GM12878 (cell line): ENCODE measurements at regions not wholly inside any gene's neighbourhood (a gene's known extent, or its start where the extent isn't known, plus 50 kb on each side); places are given as distances from the start of the nearest gene placed in this dataset.

Source experiments
- BACH1 ChIP-seq: fragments of 450-650 bp; IDR thresholded peaks from 2 replicates; pipeline ENCODE4 v1.6.1; 2017; ENCODE audit warnings: mild to moderate bottlenecking, borderline replicate concordance
- ETV6 ChIP-seq, 2 experiments: fragments of 450-650 bp in 1 of 2; IDR thresholded peaks in 1 of 2; conservative IDR thresholded peaks in 1 of 2; 2 replicates each; pipeline ENCODE4 v1.6.1; 2014; ENCODE audit warnings: antibody characterized with exemption in 1 of 2, borderline replicate concordance in 1 of 2, low read depth in 1 of 2, mild to moderate bottlenecking in 1 of 2, moderate library complexity in 1 of 2
- EZH2 ChIP-seq: IDR thresholded peaks from 2 replicates; pipeline ENCODE4 v1.6.1; 2012; ENCODE audit warnings: low read depth, mild to moderate bottlenecking, control low read depth, inconsistent platforms, low read length, borderline replicate concordance; ENCODE audit not compliant: control insufficient read depth
- HDGF ChIP-seq: fragments of 450-650 bp; IDR thresholded peaks from 2 replicates; pipeline ENCODE4 v1.6.1; 2016; ENCODE audit warnings: antibody characterized with exemption
- IKZF1 ChIP-seq: fragments of 450-650 bp; conservative IDR thresholded peaks from 2 replicates; pipeline ENCODE4 v1.6.1; 2017; ENCODE audit warnings: antibody characterized with exemption, mild to moderate bottlenecking
- MEF2A ChIP-seq: IDR thresholded peaks from 2 replicates; pipeline ENCODE4 v1.6.1; 2011; ENCODE audit warnings: low read depth, mild to moderate bottlenecking, low read length, moderate library complexity; ENCODE audit not compliant: insufficient read depth
- MTA3 ChIP-seq: IDR thresholded peaks from 2 replicates; pipeline ENCODE4 v1.6.1; 2012; ENCODE audit warnings: low read length, inconsistent platforms, borderline replicate concordance
- SPI1 ChIP-seq: IDR thresholded peaks from 2 replicates; pipeline ENCODE4 v1.6.1; 2011; ENCODE audit warnings: low read depth, mild to moderate bottlenecking, low read length, moderate library complexity, borderline replicate concordance; ENCODE audit not compliant: insufficient read depth
- STAT3 ChIP-seq: IDR thresholded peaks from 2 replicates; pipeline ENCODE4 v1.6.1; 2011; ENCODE audit warnings: low read depth, low read length, improper control_type of control experiment
- ZBED1 ChIP-seq: IDR thresholded peaks from 2 replicates; pipeline ENCODE4 v1.6.1; 2016; ENCODE audit warnings: borderline replicate concordance
- TF ChIP-seq, protein P1 (sequence below): IDR thresholded peaks from 2 replicates; pipeline ENCODE4 v1.6.1; 2011; ENCODE audit warnings: borderline replicate concordance, low read depth, mild to moderate bottlenecking, moderate library complexity, mixed read lengths, low read length; ENCODE audit not compliant: insufficient read depth; ENCODE audit errors: extremely low read length
- TF ChIP-seq, protein P2 (sequence below): fragments of 450-650 bp; IDR thresholded peaks from 2 replicates; pipeline ENCODE4 v1.6.1; 2017; ENCODE audit warnings: borderline replicate concordance
- TF ChIP-seq, protein P3 (sequence below): IDR thresholded peaks from 2 replicates; pipeline ENCODE4 v1.6.1; 2012; ENCODE audit warnings: improper control_type of control experiment, low read depth, low read length; ENCODE audit not compliant: insufficient replicate concordance
- TF ChIP-seq, protein P4 (sequence below): fragments of 450-650 bp; IDR thresholded peaks from 2 replicates; pipeline ENCODE4 v1.6.1; 2017; ENCODE audit warnings: mild to moderate bottlenecking
- TF ChIP-seq, protein P5 (sequence below): IDR thresholded peaks from 2 replicates; pipeline ENCODE4 v1.6.1; 2012; ENCODE audit warnings: low read depth, low read length, improper control_type of control experiment

DNA sequence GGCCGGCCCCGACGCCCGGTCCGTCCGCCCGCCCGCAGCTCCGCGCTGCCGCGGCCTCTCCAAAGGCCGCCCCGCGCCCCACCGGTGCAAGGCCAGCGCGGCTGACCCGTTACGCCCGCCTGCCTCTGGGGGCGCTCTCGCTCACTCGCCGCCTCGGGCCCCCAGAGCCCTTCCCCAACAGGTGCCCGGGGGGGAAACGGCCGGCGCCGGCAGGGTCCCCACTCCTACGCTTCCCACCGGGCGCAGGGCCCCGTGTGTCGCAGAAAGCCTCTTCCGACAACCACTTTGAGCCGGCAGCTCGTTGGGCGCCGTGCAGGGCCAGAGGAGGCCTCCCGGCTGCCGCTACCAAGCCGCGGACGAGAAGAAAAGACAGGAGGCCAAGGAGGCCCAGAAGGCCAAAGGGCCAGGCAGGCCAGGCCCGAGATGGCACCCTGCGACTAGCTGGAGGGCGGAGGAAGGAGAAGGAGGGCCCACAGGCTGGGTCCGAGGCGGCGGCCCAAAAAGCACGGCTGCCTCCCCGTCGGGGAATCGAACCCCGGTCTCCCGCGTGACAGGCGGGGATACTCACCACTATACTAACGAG, 64.9 kb upstream of the FCGR2A start (continued):
- TF ChIP-seq, protein P1, sequence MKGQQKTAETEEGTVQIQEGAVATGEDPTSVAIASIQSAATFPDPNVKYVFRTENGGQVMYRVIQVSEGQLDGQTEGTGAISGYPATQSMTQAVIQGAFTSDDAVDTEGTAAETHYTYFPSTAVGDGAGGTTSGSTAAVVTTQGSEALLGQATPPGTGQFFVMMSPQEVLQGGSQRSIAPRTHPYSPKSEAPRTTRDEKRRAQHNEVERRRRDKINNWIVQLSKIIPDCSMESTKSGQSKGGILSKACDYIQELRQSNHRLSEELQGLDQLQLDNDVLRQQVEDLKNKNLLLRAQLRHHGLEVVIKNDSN = no peak
- TF ChIP-seq, protein P2, sequence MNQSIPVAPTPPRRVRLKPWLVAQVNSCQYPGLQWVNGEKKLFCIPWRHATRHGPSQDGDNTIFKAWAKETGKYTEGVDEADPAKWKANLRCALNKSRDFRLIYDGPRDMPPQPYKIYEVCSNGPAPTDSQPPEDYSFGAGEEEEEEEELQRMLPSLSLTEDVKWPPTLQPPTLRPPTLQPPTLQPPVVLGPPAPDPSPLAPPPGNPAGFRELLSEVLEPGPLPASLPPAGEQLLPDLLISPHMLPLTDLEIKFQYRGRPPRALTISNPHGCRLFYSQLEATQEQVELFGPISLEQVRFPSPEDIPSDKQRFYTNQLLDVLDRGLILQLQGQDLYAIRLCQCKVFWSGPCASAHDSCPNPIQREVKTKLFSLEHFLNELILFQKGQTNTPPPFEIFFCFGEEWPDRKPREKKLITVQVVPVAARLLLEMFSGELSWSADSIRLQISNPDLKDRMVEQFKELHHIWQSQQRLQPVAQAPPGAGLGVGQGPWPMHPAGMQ = no peak
- TF ChIP-seq BACH1 = peak; percentile 49; the same call in 1 of the 2 replicates
- TF ChIP-seq ETV6 (conservative IDR thresholded peaks at IDR 0.05 in 1 of 2, IDR thresholded peaks at IDR 0.05 in 1 of 2; ENCODE audit: borderline replicate concordance in 1 of 2, low read depth in 1 of 2) = no peak
- TF ChIP-seq HDGF = no peak
- peak; percentile 51; the same call in 1 of the 2 replicates for TF ChIP-seq MEF2A
- TF ChIP-seq, protein P3, sequence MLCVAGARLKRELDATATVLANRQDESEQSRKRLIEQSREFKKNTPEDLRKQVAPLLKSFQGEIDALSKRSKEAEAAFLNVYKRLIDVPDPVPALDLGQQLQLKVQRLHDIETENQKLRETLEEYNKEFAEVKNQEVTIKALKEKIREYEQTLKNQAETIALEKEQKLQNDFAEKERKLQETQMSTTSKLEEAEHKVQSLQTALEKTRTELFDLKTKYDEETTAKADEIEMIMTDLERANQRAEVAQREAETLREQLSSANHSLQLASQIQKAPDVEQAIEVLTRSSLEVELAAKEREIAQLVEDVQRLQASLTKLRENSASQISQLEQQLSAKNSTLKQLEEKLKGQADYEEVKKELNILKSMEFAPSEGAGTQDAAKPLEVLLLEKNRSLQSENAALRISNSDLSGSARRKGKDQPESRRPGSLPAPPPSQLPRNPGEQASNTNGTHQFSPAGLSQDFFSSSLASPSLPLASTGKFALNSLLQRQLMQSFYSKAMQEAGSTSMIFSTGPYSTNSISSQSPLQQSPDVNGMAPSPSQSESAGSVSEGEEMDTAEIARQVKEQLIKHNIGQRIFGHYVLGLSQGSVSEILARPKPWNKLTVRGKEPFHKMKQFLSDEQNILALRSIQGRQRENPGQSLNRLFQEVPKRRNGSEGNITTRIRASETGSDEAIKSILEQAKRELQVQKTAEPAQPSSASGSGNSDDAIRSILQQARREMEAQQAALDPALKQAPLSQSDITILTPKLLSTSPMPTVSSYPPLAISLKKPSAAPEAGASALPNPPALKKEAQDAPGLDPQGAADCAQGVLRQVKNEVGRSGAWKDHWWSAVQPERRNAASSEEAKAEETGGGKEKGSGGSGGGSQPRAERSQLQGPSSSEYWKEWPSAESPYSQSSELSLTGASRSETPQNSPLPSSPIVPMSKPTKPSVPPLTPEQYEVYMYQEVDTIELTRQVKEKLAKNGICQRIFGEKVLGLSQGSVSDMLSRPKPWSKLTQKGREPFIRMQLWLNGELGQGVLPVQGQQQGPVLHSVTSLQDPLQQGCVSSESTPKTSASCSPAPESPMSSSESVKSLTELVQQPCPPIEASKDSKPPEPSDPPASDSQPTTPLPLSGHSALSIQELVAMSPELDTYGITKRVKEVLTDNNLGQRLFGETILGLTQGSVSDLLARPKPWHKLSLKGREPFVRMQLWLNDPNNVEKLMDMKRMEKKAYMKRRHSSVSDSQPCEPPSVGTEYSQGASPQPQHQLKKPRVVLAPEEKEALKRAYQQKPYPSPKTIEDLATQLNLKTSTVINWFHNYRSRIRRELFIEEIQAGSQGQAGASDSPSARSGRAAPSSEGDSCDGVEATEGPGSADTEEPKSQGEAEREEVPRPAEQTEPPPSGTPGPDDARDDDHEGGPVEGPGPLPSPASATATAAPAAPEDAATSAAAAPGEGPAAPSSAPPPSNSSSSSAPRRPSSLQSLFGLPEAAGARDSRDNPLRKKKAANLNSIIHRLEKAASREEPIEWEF = no peak
- no peak for TF ChIP-seq ZBED1
- TF ChIP-seq, protein P4, sequence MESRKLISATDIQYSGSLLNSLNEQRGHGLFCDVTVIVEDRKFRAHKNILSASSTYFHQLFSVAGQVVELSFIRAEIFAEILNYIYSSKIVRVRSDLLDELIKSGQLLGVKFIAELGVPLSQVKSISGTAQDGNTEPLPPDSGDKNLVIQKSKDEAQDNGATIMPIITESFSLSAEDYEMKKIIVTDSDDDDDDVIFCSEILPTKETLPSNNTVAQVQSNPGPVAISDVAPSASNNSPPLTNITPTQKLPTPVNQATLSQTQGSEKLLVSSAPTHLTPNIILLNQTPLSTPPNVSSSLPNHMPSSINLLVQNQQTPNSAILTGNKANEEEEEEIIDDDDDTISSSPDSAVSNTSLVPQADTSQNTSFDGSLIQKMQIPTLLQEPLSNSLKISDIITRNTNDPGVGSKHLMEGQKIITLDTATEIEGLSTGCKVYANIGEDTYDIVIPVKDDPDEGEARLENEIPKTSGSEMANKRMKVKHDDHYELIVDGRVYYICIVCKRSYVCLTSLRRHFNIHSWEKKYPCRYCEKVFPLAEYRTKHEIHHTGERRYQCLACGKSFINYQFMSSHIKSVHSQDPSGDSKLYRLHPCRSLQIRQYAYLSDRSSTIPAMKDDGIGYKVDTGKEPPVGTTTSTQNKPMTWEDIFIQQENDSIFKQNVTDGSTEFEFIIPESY = 0 out of 2 replicates have a peak, but pooled peaks have one; percentile 38
- no peak for TF ChIP-seq EZH2
- no peak for TF ChIP-seq STAT3
- TF ChIP-seq SPI1 = no peak
- TF ChIP-seq, protein P5, sequence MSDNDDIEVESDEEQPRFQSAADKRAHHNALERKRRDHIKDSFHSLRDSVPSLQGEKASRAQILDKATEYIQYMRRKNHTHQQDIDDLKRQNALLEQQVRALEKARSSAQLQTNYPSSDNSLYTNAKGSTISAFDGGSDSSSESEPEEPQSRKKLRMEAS = 0 out of 2 replicates have a peak, but pooled peaks have one; percentile 35
- TF ChIP-seq IKZF1 = peak; percentile 84
- TF ChIP-seq MTA3 = no peak
